Type B pancreatic cell (in vitro differentiated cells): ENCODE measurements at regions not wholly inside any gene's neighbourhood (a gene's known extent, or its start where the extent isn't known, plus 50 kb on each side); places are given as distances from the start of the nearest gene placed in this dataset.
"Not testable (repeated sequence)": the region's sequence is repeated elsewhere in the genome, so short reads cannot be mapped to it uniquely, and the experiment has no call there.

ENCODE experiments used
- DNase-seq: peaks from one replicate; pipeline ENCODE4 v3.0.0; 2021; ENCODE audit warnings: mixed read lengths; ENCODE audit not compliant: unreplicated experiment; ENCODE audit errors: extremely low spot score
- H3K27ac Mint-ChIP-seq: 2 replicates; pipeline ENCODE4 v1.8.0; 2021; ENCODE audit warnings: mild to moderate bottlenecking, mixed read lengths
- H3K27me3 Mint-ChIP-seq: 2 replicates; pipeline ENCODE4 v1.8.0; 2021; ENCODE audit warnings: mixed read lengths
- H3K36me3 Mint-ChIP-seq: 2 replicates; pipeline ENCODE4 v1.8.0; 2021; ENCODE audit warnings: mixed read lengths
- H3K4me1 Mint-ChIP-seq: one replicate; pipeline ENCODE4 v1.8.0; 2021; ENCODE audit warnings: mixed read lengths; ENCODE audit not compliant: unreplicated experiment
- H3K4me3 Mint-ChIP-seq: 2 replicates; pipeline ENCODE4 v1.8.0; 2021; ENCODE audit warnings: mild to moderate bottlenecking, mixed read lengths
- H3K9me3 Mint-ChIP-seq: 2 replicates; pipeline ENCODE4 v1.8.0; 2021; ENCODE audit warnings: mixed read lengths
- CTCF ChIP-seq: fragments of 200-600 bp; sonication (generic); conservative IDR thresholded peaks from 2 replicates; pipeline ENCODE4 v1.5.0; 2021; ENCODE audit warnings: antibody characterized with exemption, mild to moderate bottlenecking

- no peaks in the 10 kb centered on the region for H3K36me3 Mint-ChIP-seq
- no peaks in the 10 kb centered on the region for H3K9me3 Mint-ChIP-seq
- DNase-seq: no peak
- no peak for TF ChIP-seq CTCF
- peaks cover 4% of the 10 kb centered on the region for H3K27me3 Mint-ChIP-seq
- H3K4me3 Mint-ChIP-seq: no peak overlapping the region
- no peak overlapping the region for H3K27ac Mint-ChIP-seq
- no peaks in the 10 kb centered on the region for H3K4me1 Mint-ChIP-seq
These were observed 267.7 kb downstream of the SRGAP2C start for GRCh38 chr1:121452484-121452883.

- no peak overlapping the region for H3K27ac Mint-ChIP-seq
- peaks cover 6% of the 10 kb centered on the region for H3K4me1 Mint-ChIP-seq
- DNase-seq: no peak
- H3K36me3 Mint-ChIP-seq: no peaks in the 10 kb centered on the region
- no peak for TF ChIP-seq CTCF
- no peaks in the 10 kb centered on the region for H3K9me3 Mint-ChIP-seq
- peaks cover 4% of the 10 kb centered on the region for H3K27me3 Mint-ChIP-seq
- no peak overlapping the region for H3K4me3 Mint-ChIP-seq
These were observed 273.7 kb downstream of the SRGAP2C start for GRCh38 chr1:121458291-121459048.

- no peak for TF ChIP-seq CTCF
- Mint-ChIP-seq H3K4me3 (no peak overlapping the region), H3K27me3 (peaks cover 4% of the 10 kb centered on the region), H3K9me3 (no peaks in the 10 kb centered on the region), H3K27ac (no peak overlapping the region), H3K36me3 (no peaks in the 10 kb centered on the region), H3K4me1 (peaks cover 6% of the 10 kb centered on the region)
- no peak for DNase-seq
These were observed 274.5 kb downstream of the SRGAP2C start for GRCh38 chr1:121459235-121459634.

- not testable (repeated sequence) for H3K27me3 Mint-ChIP-seq, H3K4me3 Mint-ChIP-seq, H3K4me1 Mint-ChIP-seq, H3K27ac Mint-ChIP-seq, H3K36me3 Mint-ChIP-seq, DNase-seq, H3K9me3 Mint-ChIP-seq
These were observed 284.6 kb downstream of the SRGAP2C start for GRCh38 chr1:121469395-121469794.

GRCh38 chr1:121470401-121470800, 285.6 kb downstream of the SRGAP2C start:
- H3K4me3 Mint-ChIP-seq, H3K36me3 Mint-ChIP-seq, H3K27ac Mint-ChIP-seq, H3K9me3 Mint-ChIP-seq, H3K4me1 Mint-ChIP-seq, DNase-seq, H3K27me3 Mint-ChIP-seq: not testable (repeated sequence)

GRCh38 chr1:121471523-121471922, 286.7 kb downstream of the SRGAP2C start:
- Mint-ChIP-seq H3K4me1 (no peaks in the 10 kb centered on the region), H3K36me3 (peaks cover 4% of the 10 kb centered on the region), H3K4me3 (no peak overlapping the region), H3K9me3 (peaks cover 6% of the 10 kb centered on the region), H3K27me3 (no peaks in the 10 kb centered on the region), H3K27ac (no peak overlapping the region)
- no peak for DNase-seq
- no peak for TF ChIP-seq CTCF
